AG20443 (cell line): ENCODE measurements at regions not wholly inside any gene's neighbourhood (a gene's known extent, or its start where the extent isn't known, plus 50 kb on each side); places are given as distances from the start of the nearest gene placed in this dataset.
"Not testable (repeated sequence)": the region's sequence is repeated elsewhere in the genome, so short reads cannot be mapped to it uniquely, and the experiment has no call there.

Experiments
- DNase-seq: peaks from one replicate; pipeline ENCODE4 v3.0.0; 2012; ENCODE audit warnings: low spot score, mixed read lengths

DNA sequence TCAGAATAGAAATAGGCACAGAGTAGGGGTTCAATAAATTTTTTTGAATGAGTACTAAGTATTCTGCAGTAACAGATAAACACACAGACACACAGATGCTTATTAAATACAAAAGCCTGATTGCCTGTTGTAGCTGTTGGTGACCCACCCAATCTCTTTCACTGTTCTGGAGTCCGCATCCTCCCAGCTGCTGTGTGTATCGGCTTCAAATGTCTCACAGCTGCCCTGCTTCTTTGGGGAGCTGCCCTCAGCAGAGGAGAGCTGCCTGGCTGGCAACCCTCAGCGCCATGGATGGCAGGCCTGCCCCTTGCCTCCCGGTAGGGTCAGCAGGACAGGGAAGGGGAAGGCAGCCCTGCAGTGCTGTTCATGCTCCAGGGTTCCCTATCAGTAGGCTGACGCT, 50.5 kb upstream of the PRNP start:
- no peak for DNase-seq

DNA sequence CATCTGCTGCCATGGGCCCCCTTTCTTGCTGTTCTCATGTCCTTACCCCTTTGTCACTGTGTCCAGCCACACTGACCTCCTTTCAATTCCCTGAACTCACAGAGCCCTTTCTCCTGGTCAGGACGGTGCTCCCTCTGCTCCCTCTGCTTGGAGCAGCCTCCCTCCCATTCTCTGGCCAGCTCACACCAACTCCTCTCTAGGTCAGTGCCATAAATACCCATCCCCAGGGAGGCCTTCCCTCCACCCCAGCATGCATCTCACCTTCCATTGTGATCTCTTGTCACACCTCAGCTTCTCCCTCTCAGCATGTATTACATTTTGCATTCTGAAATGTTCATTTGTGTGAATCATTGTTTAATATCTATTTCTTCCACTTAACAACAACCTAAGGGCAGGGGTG, 50.9 kb upstream of the PRNP start:
- no peak for DNase-seq

- peak; percentile 74 for DNase-seq
Measured at GRCh38 chr20:4633780-4634179, 52.5 kb upstream of the PRNP start.

GRCh38 chr20:4633379-4633778, 52.9 kb upstream of the PRNP start:
- no peak for DNase-seq

DNA sequence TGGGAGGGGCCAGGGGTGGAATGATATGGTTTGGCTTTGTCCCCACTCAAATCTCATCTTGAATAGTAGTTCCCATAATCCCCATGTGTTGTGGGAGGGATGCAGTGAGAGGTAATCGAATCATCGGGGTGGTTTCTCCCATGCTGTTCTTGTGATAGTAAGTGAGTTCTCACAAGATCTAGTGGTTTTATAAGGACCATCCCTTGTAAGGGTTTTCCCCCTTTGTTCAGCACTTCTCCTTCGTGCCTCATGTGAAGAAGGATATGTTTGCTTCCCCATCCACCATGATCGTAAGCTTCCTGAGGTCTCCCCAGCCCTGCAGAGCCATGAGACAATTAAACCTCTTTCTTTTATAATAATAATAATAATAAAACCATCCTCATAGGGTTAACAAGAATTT, 53.4 kb upstream of the PRNP start:
- no peak for DNase-seq

- no peak for DNase-seq
Measured at GRCh38 chr20:4626228-4626627, 60.0 kb upstream of the PRNP start.

- no peak for DNase-seq
Measured at GRCh38 chr20:4625687-4626086, 60.6 kb upstream of the PRNP start.

DNA sequence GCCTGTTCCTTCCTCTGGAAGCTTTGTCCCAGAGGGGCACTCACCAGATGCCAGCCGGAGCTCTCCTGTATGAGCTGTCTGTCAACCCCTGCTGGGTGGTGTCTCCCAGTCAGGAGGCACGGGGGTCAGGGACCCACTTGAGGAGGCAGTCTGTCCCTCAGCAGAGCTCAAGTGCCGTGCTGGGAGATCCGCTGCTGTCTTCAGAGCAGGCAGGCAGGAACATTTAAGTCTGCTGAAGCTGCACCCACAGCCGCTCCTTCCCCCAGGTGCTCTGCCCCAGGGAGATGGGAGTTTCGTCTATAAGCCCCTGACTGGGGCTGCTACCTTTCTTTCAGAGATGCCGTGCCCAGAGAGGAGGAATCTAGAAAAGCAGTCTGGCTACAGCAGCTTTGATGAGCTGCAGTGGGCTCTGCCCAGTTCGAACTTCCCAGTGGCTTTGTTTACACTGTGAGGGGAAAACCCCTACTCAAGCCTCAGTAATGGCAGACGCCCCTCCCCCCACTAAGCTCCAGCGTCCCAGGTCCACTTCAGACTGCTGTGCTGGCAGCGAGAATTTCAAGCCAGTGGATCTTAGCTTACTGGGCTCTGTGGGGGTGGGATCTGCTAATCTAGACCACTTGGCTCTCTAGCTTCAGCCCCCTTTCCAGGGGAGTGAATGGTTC, 61.5 kb upstream of the PRNP start:
- DNase-seq = not testable (repeated sequence)

GRCh38 chr20:4619144-4619543, 67.1 kb upstream of the PRNP start:
- not testable (repeated sequence) for DNase-seq

GRCh38 chr20:4617484-4617883, 68.8 kb upstream of the PRNP start:
- DNase-seq = no peak

DNA sequence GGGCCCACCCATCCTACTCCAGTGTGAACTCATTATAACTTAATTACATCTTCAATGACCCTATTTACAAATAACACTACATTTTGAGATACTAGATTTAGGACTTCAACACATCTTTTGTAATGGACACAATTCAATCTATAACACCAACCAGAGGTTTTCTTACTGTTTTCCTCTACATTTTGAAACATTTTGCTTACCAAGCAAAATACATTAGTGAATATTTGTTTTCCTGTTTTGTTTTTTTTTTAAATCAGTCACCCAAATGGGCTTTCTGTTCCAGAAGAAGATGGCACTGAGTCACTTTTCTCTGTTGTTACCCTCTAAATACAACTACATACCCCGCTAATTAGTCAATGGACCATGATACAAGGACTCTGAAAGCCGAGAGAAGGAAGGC, 69.2 kb upstream of the PRNP start:
- no peak for DNase-seq

DNA sequence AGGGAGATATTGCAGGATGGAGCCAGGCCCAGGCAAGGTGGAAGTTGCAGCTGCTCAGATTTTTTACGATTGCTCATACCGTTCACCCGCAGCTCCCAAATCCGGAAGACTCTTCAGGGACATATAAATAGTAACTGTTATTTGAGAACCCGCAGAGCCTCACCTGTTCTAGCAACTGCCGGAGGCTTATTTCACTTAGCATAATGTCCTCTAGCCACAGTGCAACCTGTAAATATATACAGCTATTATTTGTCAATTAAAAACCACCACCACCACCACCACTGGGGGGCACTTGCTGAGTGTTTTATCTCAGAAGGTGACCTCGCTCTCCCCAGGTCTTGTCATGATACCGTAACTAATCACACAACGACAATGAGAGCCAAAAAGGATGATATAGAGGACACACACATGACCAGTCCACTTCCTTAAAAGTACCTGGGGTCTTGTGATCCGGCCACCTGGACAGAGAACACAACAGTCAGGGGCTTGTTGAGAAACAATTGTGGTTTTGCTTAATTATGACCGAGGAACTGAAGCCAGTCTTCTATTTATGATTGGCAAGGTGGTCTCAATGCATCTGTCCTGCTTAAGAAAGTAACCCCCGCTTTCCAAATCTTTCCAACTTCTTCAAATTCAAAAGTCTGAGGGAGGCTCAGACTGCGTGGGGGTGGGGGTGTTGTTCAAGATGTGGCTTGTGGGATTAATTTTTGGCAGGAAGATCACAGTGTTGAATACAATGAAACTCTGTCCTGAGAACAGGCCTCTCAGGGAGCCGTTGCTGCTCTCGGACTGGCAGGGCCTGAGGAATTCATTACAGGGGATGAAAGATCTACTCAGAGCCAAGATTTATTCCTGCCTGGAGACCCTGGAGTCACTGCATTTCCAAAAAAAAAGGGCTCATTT, 72.3 kb upstream of the PRNP start:
- peak; percentile 52 for DNase-seq

DNA sequence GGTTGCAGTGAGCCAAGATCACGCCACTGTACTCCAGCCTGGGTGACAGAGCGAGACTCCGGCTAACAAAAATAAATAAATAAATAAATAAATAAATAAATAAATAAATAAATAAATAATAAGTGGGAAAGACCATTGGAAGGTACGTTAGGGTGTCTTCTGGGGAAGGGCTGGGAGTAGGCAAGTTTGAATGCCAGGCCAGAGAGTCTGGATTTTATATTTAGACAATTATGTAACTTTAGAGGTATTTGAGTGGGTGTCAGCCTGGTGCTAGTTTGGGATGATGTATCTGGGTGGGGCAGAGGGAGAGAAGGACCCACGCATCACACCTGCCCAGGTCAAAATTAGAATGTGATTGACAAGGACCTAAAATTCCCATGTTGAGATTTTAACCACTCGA, 73.1 kb upstream of the PRNP start:
- DNase-seq = peak; percentile 53

DNA sequence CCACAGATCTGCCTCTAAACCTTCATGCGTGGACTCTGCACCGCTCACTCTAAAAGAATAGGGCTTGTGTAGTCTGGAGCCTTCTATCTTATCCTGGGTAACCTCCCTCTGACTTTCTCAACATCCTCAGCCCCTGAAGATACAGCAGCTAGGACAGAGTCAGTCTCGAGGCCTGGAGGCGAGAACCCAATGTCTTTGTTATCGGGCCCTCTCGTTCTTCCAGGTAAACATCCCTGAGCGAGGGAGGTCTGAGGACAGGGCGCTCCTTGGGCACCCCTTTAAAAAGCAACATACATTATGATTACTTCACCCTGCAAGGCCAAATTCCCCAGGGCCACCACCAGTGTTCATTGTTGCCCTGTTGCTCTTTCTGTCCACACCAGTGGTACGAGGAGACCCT, 75.4 kb upstream of the PRNP start:
- no peak for DNase-seq

GRCh38 chr20:4609511-4609910, 76.7 kb upstream of the PRNP start:
- DNase-seq = no peak

- no peak for DNase-seq
Measured at GRCh38 chr20:4608861-4609260, 77.4 kb upstream of the PRNP start.

- peak; percentile 76 for DNase-seq
Measured at GRCh38 chr20:4607287-4607713, 79.0 kb upstream of the PRNP start.

DNA sequence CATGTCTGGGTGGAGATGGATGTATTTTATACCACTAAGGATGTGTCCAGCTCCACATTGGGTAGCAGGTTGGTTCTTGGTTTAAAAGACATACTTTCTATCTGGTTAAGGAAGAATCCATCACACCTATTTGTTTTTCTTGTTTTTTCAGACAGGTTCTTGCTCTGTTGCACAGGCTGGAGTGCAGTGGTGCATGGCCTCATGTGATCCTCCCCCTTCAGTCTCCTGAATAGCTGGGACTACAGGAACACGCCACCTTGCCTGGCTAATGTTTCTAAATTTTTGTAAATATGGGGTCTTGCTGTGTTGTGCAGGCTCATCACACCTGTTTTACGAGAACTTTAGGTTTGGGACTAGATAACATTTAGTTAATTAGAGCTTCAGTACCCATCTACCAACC, 80.2 kb upstream of the PRNP start:
- DNase-seq = no peak

DNA sequence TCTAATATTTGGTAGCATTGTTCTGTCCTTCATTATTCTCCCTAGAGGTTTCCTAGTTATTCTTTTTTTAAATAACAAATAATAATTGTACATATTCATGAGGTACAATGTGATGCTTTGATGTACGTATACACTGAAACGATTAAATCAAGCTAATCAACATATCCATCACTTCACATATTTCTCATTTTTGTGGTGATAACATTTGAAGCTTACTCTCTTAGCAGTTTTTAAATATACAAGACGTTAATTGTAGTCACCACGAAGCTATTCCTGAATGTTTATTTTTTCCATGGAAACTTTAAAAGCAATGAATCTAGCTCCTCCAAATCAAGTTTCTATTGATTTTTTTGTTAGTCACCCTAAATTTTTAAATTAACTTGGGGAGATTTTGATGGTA, 81.1 kb upstream of the PRNP start:
- DNase-seq = no peak

DNA sequence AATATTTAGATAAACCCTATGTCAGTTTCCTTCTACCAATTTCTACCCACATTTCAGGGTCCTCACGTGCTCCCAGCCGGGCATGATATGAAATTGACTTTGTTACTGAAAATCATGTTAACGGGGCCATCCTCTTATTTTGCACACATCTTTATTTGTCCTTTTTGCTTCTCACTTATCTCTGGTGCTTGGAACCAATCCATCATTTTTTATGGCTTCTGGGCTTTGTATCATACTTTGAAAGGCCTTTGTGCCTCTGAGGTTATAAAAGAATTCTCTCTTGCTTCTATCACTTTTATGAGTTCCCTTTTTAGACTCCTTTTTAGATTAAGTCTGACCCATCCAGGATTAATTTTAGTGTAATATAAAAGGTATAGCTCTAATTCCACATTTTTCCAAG, 81.7 kb upstream of the PRNP start:
- DNase-seq = no peak

GRCh38 chr20:4603724-4604123, 82.5 kb upstream of the PRNP start:
- DNase-seq = no peak

GRCh38 chr20:4602297-4602631, 84.0 kb upstream of the PRNP start:
- DNase-seq = peak; percentile 30

DNA sequence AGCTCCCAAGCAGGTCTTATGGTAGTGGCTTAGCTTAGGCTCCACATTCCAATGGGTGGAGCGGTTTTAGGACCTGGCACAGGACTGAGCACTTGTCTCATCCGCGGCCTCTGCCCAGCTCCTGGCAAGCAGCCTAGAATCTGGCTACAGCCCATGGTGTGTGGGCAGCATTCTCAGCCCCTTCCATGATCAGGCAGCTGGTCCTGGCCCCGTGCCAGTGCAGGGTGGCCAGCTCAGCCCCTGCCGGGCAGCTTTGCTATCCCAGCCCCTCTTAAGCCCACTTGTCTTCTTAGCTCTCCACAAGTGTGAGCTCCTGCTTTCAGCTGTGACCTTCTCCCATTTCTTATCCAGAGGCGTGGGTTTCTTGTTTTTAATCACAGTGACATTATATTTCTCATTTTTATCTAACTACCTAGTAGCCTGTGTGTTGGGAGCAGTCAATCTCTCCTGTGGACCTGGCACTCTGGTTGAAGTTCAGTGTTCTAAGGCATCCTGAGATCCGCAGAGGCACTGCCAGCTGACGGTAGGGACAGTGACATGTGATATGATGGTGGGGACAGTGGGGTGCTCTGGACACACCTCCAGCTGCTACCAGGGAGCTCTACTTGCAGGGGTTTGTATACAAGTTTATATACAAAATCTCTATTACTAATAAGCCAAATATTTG, 84.5 kb upstream of the PRNP start:
- peak; percentile 28 for DNase-seq
